Fibroblast of lung (primary cell): ENCODE measurements at regions not wholly inside any gene's neighbourhood (a gene's known extent, or its start where the extent isn't known, plus 50 kb on each side); places are given as distances from the start of the nearest gene placed in this dataset.

Experiments used
- CTCF ChIP-seq, 2 donors: IDR thresholded peaks in 1 of 2; conservative IDR thresholded peaks in 1 of 2; 1 replicate in 1 of 2; 2 replicates in 1 of 2; pipeline ENCODE4 v1.5.1; 2011 to 2012; ENCODE audit warnings: low read length in 2 of 2, control low read depth in 1 of 2, inconsistent platforms in 1 of 2, low read depth in 1 of 2, mild to moderate bottlenecking in 1 of 2
- EZH2 ChIP-seq: IDR thresholded peaks from 2 replicates; pipeline ENCODE4 v1.5.1; 2012; ENCODE audit warnings: low read length, control low read depth, mild to moderate bottlenecking; ENCODE audit errors: missing control alignments

DNA sequence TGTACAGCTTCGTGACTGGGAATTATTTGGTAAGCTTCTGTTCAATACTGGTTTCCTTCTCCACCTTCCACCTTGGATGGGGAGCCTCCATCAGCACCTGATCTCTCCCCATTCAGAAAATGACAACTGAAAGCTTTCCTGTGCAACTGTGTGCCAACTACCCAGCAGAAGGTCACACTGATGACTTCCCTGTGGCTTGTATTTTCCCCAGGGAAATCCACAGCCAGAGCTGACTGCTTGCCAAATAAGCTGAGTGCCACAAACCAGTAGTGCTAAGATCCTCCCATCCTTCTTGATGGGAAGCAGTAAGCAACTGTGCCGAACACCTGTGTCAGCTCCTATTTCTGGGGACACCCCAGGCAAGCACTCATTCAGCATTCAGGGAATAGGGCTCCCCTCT, 257.2 kb upstream of the SOX5 start:
- TF ChIP-seq CTCF (conservative IDR thresholded peaks at IDR 0.05 in 1 of 2, IDR thresholded peaks at IDR 0.05 in 1 of 2; ENCODE audit: low read depth in 1 of 2, low read length in 2 of 2) = no peak
- TF ChIP-seq EZH2 = no peak
